ENCODE measurements at regions not wholly inside any gene's neighbourhood (a gene's known extent, or its start where the extent isn't known, plus 50 kb on each side); places are given as distances from the start of the nearest gene placed in this dataset.
A peak's percentile ranks its signal among the peaks of the same experiment; 100 is the strongest.

GRCh38 chr3:115217678-115218451 is 70.8 kb upstream of the ZBTB20 start:
- H3K36me3 ChIP-seq (ENCODE audit: control insufficient read depth in 2 of 2, extremely low read depth in 1 of 2, insufficient read depth in 1 of 2, low read length in 1 of 2) = no peaks in the 10 kb centered on the region
- no peaks in the 10 kb centered on the region for H3K4me1 ChIP-seq (ENCODE audit: control insufficient read depth in 1 of 2, extremely low read depth in 1 of 2, insufficient read depth in 2 of 2, low read length in 2 of 2)
- H3K27me3 Mint-ChIP-seq = peaks cover 2 to 15% of the 10 kb centered on the region in 2 donors
- H3K4me3 Mint-ChIP-seq = no peak overlapping the region
- DNase-seq (peak in 5 of 35 experiments; percentile 1 to 44 (median 2)), ATAC-seq (replicated peaks in 1 of 4) (no peak)
- H3K4me1 Mint-ChIP-seq = no peaks in the 10 kb centered on the region
- H3K36me3 Mint-ChIP-seq = peaks cover 3% of the 10 kb centered on the region
- ChIA-PET POLR2A (no interaction called here), CTCF (interaction anchor here (0.6 to 1.6 kb wide), 5 partner anchors 25 to 600 kb away, joined by 3 to 5 read pairs (median 3); no protein-coding TSS in a partner anchor)
- no peak overlapping the region for H3K4me3 ChIP-seq (ENCODE audit: control insufficient read depth in 1 of 2, extremely low read depth in 1 of 2, low read length in 1 of 2)
- WGBS (ENCODE audit: insufficient coverage) = no CpG with 5 or more reads among the region's 7 CpGs
- H3K9me3 ChIP-seq = no peaks in the 10 kb centered on the region
- H3K27me3 ChIP-seq (replicated peaks in 1 of 2; ENCODE audit: control insufficient read depth in 2 of 2, extremely low read depth in 1 of 2, insufficient read depth in 2 of 2, low read length in 1 of 2) = no peaks in the 10 kb centered on the region
- no peak overlapping the region for H3K27ac ChIP-seq (ENCODE audit: low read length)
- no peaks in the 10 kb centered on the region for H3K9me3 Mint-ChIP-seq
- H3K27ac Mint-ChIP-seq = no peak overlapping the region

GRCh38 chr3:115218859-115219258 is 71.8 kb upstream of the ZBTB20 start:
- Histone ChIP-seq H3K27me3 (replicated peaks in 1 of 2; ENCODE audit: control insufficient read depth in 2 of 2, extremely low read depth in 1 of 2, insufficient read depth in 2 of 2, low read length in 1 of 2) (no peaks in the 10 kb centered on the region), H3K4me1 (ENCODE audit: control insufficient read depth in 1 of 2, extremely low read depth in 1 of 2, insufficient read depth in 2 of 2, low read length in 2 of 2) (no peaks in the 10 kb centered on the region), H3K36me3 (ENCODE audit: control insufficient read depth in 2 of 2, extremely low read depth in 1 of 2, insufficient read depth in 1 of 2, low read length in 1 of 2) (no peaks in the 10 kb centered on the region), H3K4me3 (ENCODE audit: control insufficient read depth in 1 of 2, extremely low read depth in 1 of 2, low read length in 1 of 2) (no peak overlapping the region), H3K27ac (ENCODE audit: low read length) (no peak overlapping the region), H3K9me3 (no peaks in the 10 kb centered on the region)
- no peak for ATAC-seq (replicated peaks in 1 of 4)
- no peaks in the 10 kb centered on the region for H3K4me1 Mint-ChIP-seq
- peaks cover 3% of the 10 kb centered on the region for H3K36me3 Mint-ChIP-seq
- no peaks in the 10 kb centered on the region for H3K9me3 Mint-ChIP-seq
- no peak overlapping the region for H3K27ac Mint-ChIP-seq
- WGBS (ENCODE audit: insufficient coverage) = no CpG with 5 or more reads among the region's 1 CpG
- ChIA-PET CTCF (interaction anchor here (0.6 to 1.4 kb wide), 2 partner anchors 566 to 595 kb away, joined by 4 to 5 read pairs; no protein-coding TSS in a partner anchor), POLR2A (no interaction called here)
- DNase-seq = no peak
- H3K4me3 Mint-ChIP-seq = no peak overlapping the region
- peaks cover 2 to 15% of the 10 kb centered on the region in 2 donors for H3K27me3 Mint-ChIP-seq

GRCh38 chr3:115224687-115225086 is 77.6 kb upstream of the ZBTB20 start:
- ChIA-PET CTCF (no interaction called here), POLR2A (no interaction called here)
- peaks cover 0 to 15% of the 10 kb centered on the region in 2 donors for H3K27me3 Mint-ChIP-seq
- H3K27ac Mint-ChIP-seq = no peak overlapping the region
- no peak overlapping the region for H3K4me3 Mint-ChIP-seq
- whole genome bisulfite sequencing (ENCODE audit: insufficient coverage) = 89% methylated on average over 1 of the region's 1 CpG
- Histone ChIP-seq H3K4me3 (ENCODE audit: control insufficient read depth in 1 of 2, extremely low read depth in 1 of 2, low read length in 1 of 2) (no peak overlapping the region), H3K9me3 (no peaks in the 10 kb centered on the region), H3K36me3 (ENCODE audit: control insufficient read depth in 2 of 2, extremely low read depth in 1 of 2, insufficient read depth in 1 of 2, low read length in 1 of 2) (no peaks in the 10 kb centered on the region), H3K4me1 (ENCODE audit: control insufficient read depth in 1 of 2, extremely low read depth in 1 of 2, insufficient read depth in 2 of 2, low read length in 2 of 2) (no peaks in the 10 kb centered on the region), H3K27me3 (replicated peaks in 1 of 2; ENCODE audit: control insufficient read depth in 2 of 2, extremely low read depth in 1 of 2, insufficient read depth in 2 of 2, low read length in 1 of 2) (no peaks in the 10 kb centered on the region), H3K27ac (ENCODE audit: low read length) (no peak overlapping the region)
- no peaks in the 10 kb centered on the region for H3K36me3 Mint-ChIP-seq
- no peak for ATAC-seq (replicated peaks in 1 of 4)
- no peak for DNase-seq
- no peaks in the 10 kb centered on the region for H3K9me3 Mint-ChIP-seq
- H3K4me1 Mint-ChIP-seq = no peaks in the 10 kb centered on the region

- Histone ChIP-seq H3K4me3 (ENCODE audit: control insufficient read depth in 1 of 2, extremely low read depth in 1 of 2, low read length in 1 of 2) (no peak overlapping the region), H3K27me3 (replicated peaks in 1 of 2; ENCODE audit: control insufficient read depth in 2 of 2, extremely low read depth in 1 of 2, insufficient read depth in 2 of 2, low read length in 1 of 2) (no peaks in the 10 kb centered on the region), H3K4me1 (ENCODE audit: control insufficient read depth in 1 of 2, extremely low read depth in 1 of 2, insufficient read depth in 2 of 2, low read length in 2 of 2) (no peaks in the 10 kb centered on the region), H3K36me3 (ENCODE audit: control insufficient read depth in 2 of 2, extremely low read depth in 1 of 2, insufficient read depth in 1 of 2, low read length in 1 of 2) (no peaks in the 10 kb centered on the region), H3K9me3 (no peaks in the 10 kb centered on the region), H3K27ac (ENCODE audit: low read length) (no peak overlapping the region)
- ATAC-seq (replicated peaks in 1 of 4) (no peak), DNase-seq (no peak)
- no peaks in the 10 kb centered on the region for H3K4me1 Mint-ChIP-seq
- no peaks in the 10 kb centered on the region for H3K9me3 Mint-ChIP-seq
- H3K27ac Mint-ChIP-seq = no peak overlapping the region
- no CpG with 5 or more reads among the region's 1 CpG for WGBS (ENCODE audit: insufficient coverage)
- peaks cover 0 to 4% of the 10 kb centered on the region in 2 donors for H3K27me3 Mint-ChIP-seq
- POLR2A ChIA-PET = interaction anchor here in 1 of 2 donors (0.6 kb wide), 1 partner anchor 142 kb away, joined by 3 read pairs; no protein-coding TSS in a partner anchor
- H3K4me3 Mint-ChIP-seq = no peak overlapping the region
- CTCF ChIA-PET = no interaction called here
- no peaks in the 10 kb centered on the region for H3K36me3 Mint-ChIP-seq
Observed at GRCh38 chr3:115226844-115227445, 79.9 kb upstream of the ZBTB20 start.

- no peak overlapping the region for H3K4me3 Mint-ChIP-seq
- H3K4me3 ChIP-seq (ENCODE audit: control insufficient read depth in 1 of 2, extremely low read depth in 1 of 2, low read length in 1 of 2) = no peak overlapping the region
- no peaks in the 10 kb centered on the region for H3K36me3 ChIP-seq (ENCODE audit: control insufficient read depth in 2 of 2, extremely low read depth in 1 of 2, insufficient read depth in 1 of 2, low read length in 1 of 2)
- H3K27me3 Mint-ChIP-seq = peaks cover 0 to 4% of the 10 kb centered on the region in 2 donors
- H3K9me3 Mint-ChIP-seq = no peaks in the 10 kb centered on the region
- H3K4me1 Mint-ChIP-seq = no peaks in the 10 kb centered on the region
- no peaks in the 10 kb centered on the region for H3K4me1 ChIP-seq (ENCODE audit: control insufficient read depth in 1 of 2, extremely low read depth in 1 of 2, insufficient read depth in 2 of 2, low read length in 2 of 2)
- no peaks in the 10 kb centered on the region for H3K36me3 Mint-ChIP-seq
- no peak for DNase-seq
- H3K27ac ChIP-seq (ENCODE audit: low read length) = no peak overlapping the region
- ATAC-seq (replicated peaks in 1 of 4) = no peak
- H3K9me3 ChIP-seq = no peaks in the 10 kb centered on the region
- no peaks in the 10 kb centered on the region for H3K27me3 ChIP-seq (replicated peaks in 1 of 2; ENCODE audit: control insufficient read depth in 2 of 2, extremely low read depth in 1 of 2, insufficient read depth in 2 of 2, low read length in 1 of 2)
- WGBS (ENCODE audit: insufficient coverage) = no CpG with 5 or more reads among the region's 1 CpG
- POLR2A ChIA-PET = interaction anchor here in 1 of 2 donors (0.6 kb wide), 1 partner anchor 142 kb away, joined by 3 read pairs; no protein-coding TSS in a partner anchor
- no peak overlapping the region for H3K27ac Mint-ChIP-seq
- CTCF ChIA-PET = no interaction called here
Observed at GRCh38 chr3:115227461-115227860, 80.4 kb upstream of the ZBTB20 start.

- ChIA-PET POLR2A (no interaction called here), CTCF (interaction anchor here in 1 of 2 donors (0.5 kb wide), 1 partner anchor 369 kb away, joined by 4 read pairs; no protein-coding TSS in a partner anchor)
- peaks cover 0 to 4% of the 10 kb centered on the region in 2 donors for H3K27me3 Mint-ChIP-seq
- Histone ChIP-seq H3K27me3 (replicated peaks in 1 of 2; ENCODE audit: control insufficient read depth in 2 of 2, extremely low read depth in 1 of 2, insufficient read depth in 2 of 2, low read length in 1 of 2) (no peaks in the 10 kb centered on the region), H3K4me1 (ENCODE audit: control insufficient read depth in 1 of 2, extremely low read depth in 1 of 2, insufficient read depth in 2 of 2, low read length in 2 of 2) (no peaks in the 10 kb centered on the region), H3K36me3 (ENCODE audit: control insufficient read depth in 2 of 2, extremely low read depth in 1 of 2, insufficient read depth in 1 of 2, low read length in 1 of 2) (no peaks in the 10 kb centered on the region), H3K27ac (ENCODE audit: low read length) (no peak overlapping the region), H3K4me3 (ENCODE audit: control insufficient read depth in 1 of 2, extremely low read depth in 1 of 2, low read length in 1 of 2) (no peak overlapping the region), H3K9me3 (no peaks in the 10 kb centered on the region)
- no peak overlapping the region for H3K27ac Mint-ChIP-seq
- 60% methylated on average over 1 of the region's 6 CpGs for WGBS (ENCODE audit: insufficient coverage)
- no peaks in the 10 kb centered on the region for H3K36me3 Mint-ChIP-seq
- DNase-seq (no peak), ATAC-seq (replicated peaks in 1 of 4) (no peak)
- no peaks in the 10 kb centered on the region for H3K4me1 Mint-ChIP-seq
- H3K4me3 Mint-ChIP-seq = no peak overlapping the region
- no peaks in the 10 kb centered on the region for H3K9me3 Mint-ChIP-seq
Observed at GRCh38 chr3:115228266-115228665, 81.2 kb upstream of the ZBTB20 start.

All from T-cell (primary cell).